ENCODE measurements at regions not wholly inside any gene's neighbourhood (a gene's known extent, or its start where the extent isn't known, plus 50 kb on each side); places are given as distances from the start of the nearest gene placed in this dataset.

GRCh38 chr2:88831792-88832248 is 140.3 kb downstream of the RPIA start:
- intact Hi-C loops (cut with DNase I): no loop called here
- H3K27me3 ChIP-seq: peaks cover 0 to 28% (median 0%) of the 10 kb centered on the region in 4 donors
- 37% methylated on average over 7 of the region's 7 CpGs for WGBS
- TF ChIP-seq POLR2AphosphoS5 (IDR thresholded peaks at IDR 0.05): no peak
- TF ChIP-seq CTCF (IDR thresholded peaks at IDR 0.05): peak in 2 of 3 experiments; percentile 28 to 46
- TF ChIP-seq POLR2A (IDR thresholded peaks at IDR 0.05; ENCODE audit: low read depth): no peak
- no peak for TF ChIP-seq EP300 (IDR thresholded peaks at IDR 0.05)
- no peak overlapping the region for H3K4me3 ChIP-seq
- DNase-seq (ENCODE audit: extremely low spot score): peak; percentile 89
- peaks cover 0 to 4% (median 0%) of the 10 kb centered on the region in 4 donors for H3K4me1 ChIP-seq
- no peak overlapping the region for H3K27ac ChIP-seq (replicated peaks in 1 of 4)
- H3K9me3 ChIP-seq: no peaks in the 10 kb centered on the region
- no peaks in the 10 kb centered on the region for H3K36me3 ChIP-seq

- Histone ChIP-seq H3K4me1 (peaks cover 0 to 4% (median 0%) of the 10 kb centered on the region in 4 donors), H3K27me3 (peaks cover 0 to 22% (median 0%) of the 10 kb centered on the region in 4 donors), H3K9me3 (no peaks in the 10 kb centered on the region), H3K36me3 (no peaks in the 10 kb centered on the region), H3K4me3 (no peak overlapping the region), H3K27ac (replicated peaks in 1 of 4) (no peak overlapping the region)
- intact Hi-C loops (cut with DNase I): no loop called here
- TF ChIP-seq CTCF (IDR thresholded peaks at IDR 0.05) (no peak), POLR2A (IDR thresholded peaks at IDR 0.05; ENCODE audit: low read depth) (no peak), EP300 (IDR thresholded peaks at IDR 0.05) (no peak), POLR2AphosphoS5 (IDR thresholded peaks at IDR 0.05) (no peak)
- 80% methylated on average over 8 of the region's 8 CpGs for WGBS
- peak; percentile 64 for DNase-seq (ENCODE audit: extremely low spot score)
These were observed 141.0 kb downstream of the RPIA start for GRCh38 chr2:88832311-88832991.

GRCh38 chr2:88832992-88833389 is 141.5 kb downstream of the RPIA start:
- intact Hi-C loops (cut with DNase I): no loop called here
- H3K27me3 ChIP-seq: peaks cover 0 to 19% (median 0%) of the 10 kb centered on the region in 4 donors
- 77% methylated on average over 1 of the region's 1 CpG for WGBS
- no peak for DNase-seq (ENCODE audit: extremely low spot score)
- H3K4me3 ChIP-seq: no peak overlapping the region
- H3K9me3 ChIP-seq: no peaks in the 10 kb centered on the region
- H3K4me1 ChIP-seq: peaks cover 0 to 4% (median 0%) of the 10 kb centered on the region in 4 donors
- H3K36me3 ChIP-seq: no peaks in the 10 kb centered on the region
- no peak overlapping the region for H3K27ac ChIP-seq (replicated peaks in 1 of 4)
- no peak for TF ChIP-seq EP300 (IDR thresholded peaks at IDR 0.05)
- TF ChIP-seq CTCF (IDR thresholded peaks at IDR 0.05): no peak
- no peak for TF ChIP-seq POLR2A (IDR thresholded peaks at IDR 0.05; ENCODE audit: low read depth)
- TF ChIP-seq POLR2AphosphoS5 (IDR thresholded peaks at IDR 0.05): no peak

- no peak for DNase-seq (ENCODE audit: extremely low spot score)
- no peak overlapping the region for H3K27ac ChIP-seq (replicated peaks in 1 of 4)
- TF ChIP-seq POLR2A (IDR thresholded peaks at IDR 0.05; ENCODE audit: low read depth): no peak
- no peak for TF ChIP-seq POLR2AphosphoS5 (IDR thresholded peaks at IDR 0.05)
- TF ChIP-seq CTCF (IDR thresholded peaks at IDR 0.05): no peak
- no peak for TF ChIP-seq EP300 (IDR thresholded peaks at IDR 0.05)
- H3K4me1 ChIP-seq: peaks cover 0 to 1% (median 0%) of the 10 kb centered on the region in 4 donors
- H3K4me3 ChIP-seq: no peak overlapping the region
- no peaks in the 10 kb centered on the region for H3K9me3 ChIP-seq
- peaks cover 0 to 6% (median 0%) of the 10 kb centered on the region in 4 donors for H3K27me3 ChIP-seq
- H3K36me3 ChIP-seq: no peaks in the 10 kb centered on the region
- intact Hi-C loops (cut with DNase I): no loop called here
These were observed 142.9 kb downstream of the RPIA start for GRCh38 chr2:88834376-88834775.
